ENCODE measurements at regions not wholly inside any gene's neighbourhood (a gene's known extent, or its start where the extent isn't known, plus 50 kb on each side); places are given as distances from the start of the nearest gene placed in this dataset.

DNA sequence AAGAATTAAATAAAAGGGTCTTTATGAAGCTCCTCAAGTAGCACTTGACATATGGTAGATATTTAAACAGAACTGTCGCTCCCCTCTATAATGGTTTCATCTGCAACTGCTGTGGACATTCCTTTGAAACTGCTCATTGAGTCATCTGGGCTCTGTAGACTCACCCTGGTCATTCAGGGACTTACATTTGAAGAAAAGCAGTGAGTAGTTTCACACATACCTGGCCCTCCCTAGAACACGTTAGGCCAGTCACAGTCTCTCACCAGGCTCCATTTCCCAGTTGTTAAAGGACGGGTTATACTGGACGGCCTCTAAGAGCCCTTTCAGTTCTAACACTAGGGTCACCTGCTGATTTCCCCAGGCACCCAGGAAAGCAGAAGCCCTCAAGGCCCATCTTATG is 217.0 kb downstream of the BCL11B start:
- no peak for TF ChIP-seq POLR2AphosphoS5 (IDR thresholded peaks at IDR 0.05; ENCODE audit: insufficient read depth, low read depth, low read length)
- no peak for TF ChIP-seq POLR2A (IDR thresholded peaks at IDR 0.05; ENCODE audit: low read depth, low read length)
- TF ChIP-seq, protein P1, sequence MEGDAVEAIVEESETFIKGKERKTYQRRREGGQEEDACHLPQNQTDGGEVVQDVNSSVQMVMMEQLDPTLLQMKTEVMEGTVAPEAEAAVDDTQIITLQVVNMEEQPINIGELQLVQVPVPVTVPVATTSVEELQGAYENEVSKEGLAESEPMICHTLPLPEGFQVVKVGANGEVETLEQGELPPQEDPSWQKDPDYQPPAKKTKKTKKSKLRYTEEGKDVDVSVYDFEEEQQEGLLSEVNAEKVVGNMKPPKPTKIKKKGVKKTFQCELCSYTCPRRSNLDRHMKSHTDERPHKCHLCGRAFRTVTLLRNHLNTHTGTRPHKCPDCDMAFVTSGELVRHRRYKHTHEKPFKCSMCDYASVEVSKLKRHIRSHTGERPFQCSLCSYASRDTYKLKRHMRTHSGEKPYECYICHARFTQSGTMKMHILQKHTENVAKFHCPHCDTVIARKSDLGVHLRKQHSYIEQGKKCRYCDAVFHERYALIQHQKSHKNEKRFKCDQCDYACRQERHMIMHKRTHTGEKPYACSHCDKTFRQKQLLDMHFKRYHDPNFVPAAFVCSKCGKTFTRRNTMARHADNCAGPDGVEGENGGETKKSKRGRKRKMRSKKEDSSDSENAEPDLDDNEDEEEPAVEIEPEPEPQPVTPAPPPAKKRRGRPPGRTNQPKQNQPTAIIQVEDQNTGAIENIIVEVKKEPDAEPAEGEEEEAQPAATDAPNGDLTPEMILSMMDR (IDR thresholded peaks at IDR 0.05; ENCODE audit: extremely low read depth in 1 of 2, insufficient read depth in 1 of 2, low read depth in 1 of 2, low read length in 2 of 2) = no peak
- TF ChIP-seq GATA2 (IDR thresholded peaks at IDR 0.05; ENCODE audit: insufficient read depth, insufficient read length, low read depth, low read length) = no peak
- no peak for TF ChIP-seq FOS (IDR thresholded peaks at IDR 0.05; ENCODE audit: borderline replicate concordance, insufficient read depth, low read length)
- no peak for TF ChIP-seq JUN (IDR thresholded peaks at IDR 0.05; ENCODE audit: borderline replicate concordance, insufficient read depth, insufficient read length, low read depth)
